Astrocyte (in vitro differentiated cells and primary cell): ENCODE measurements at regions not wholly inside any gene's neighbourhood (a gene's known extent, or its start where the extent isn't known, plus 50 kb on each side); places are given as distances from the start of the nearest gene placed in this dataset.

Source experiments
- DNase-seq: peaks from one replicate; pipeline ENCODE4 v3.0.0-alpha.2; 2010; ENCODE audit warnings: low read depth
- FAIRE-seq: peaks from 2 replicates; lab custom pipeline; 2011; peaks lifted over from hg19 to GRCh38; lab: Jason Lieb, UNC
- H2AFZ ChIP-seq: 2 replicates; pipeline ENCODE4 v1.6.0; 2012; ENCODE audit warnings: low read depth, low read length, inconsistent platforms
- H3K27ac ChIP-seq: 2 replicates; pipeline ENCODE4 v1.5.1; 2011; ENCODE audit warnings: low read depth, low read length, inconsistent platforms
- H3K27me3 ChIP-seq: 2 replicates; pipeline ENCODE4 v1.6.0; 2011; ENCODE audit warnings: low read length, inconsistent platforms; ENCODE audit not compliant: insufficient read depth
- H3K36me3 ChIP-seq: 2 replicates; pipeline ENCODE4 v1.5.1; 2011; ENCODE audit warnings: low read length, inconsistent platforms; ENCODE audit not compliant: insufficient read depth
- H3K4me1 ChIP-seq: 2 replicates; pipeline ENCODE4 v1.5.1; 2011; ENCODE audit warnings: low read length, inconsistent platforms; ENCODE audit not compliant: insufficient read depth
- H3K4me2 ChIP-seq: 2 replicates; pipeline ENCODE4 v1.6.0; 2012; ENCODE audit warnings: low read length, inconsistent platforms
- H3K4me3 ChIP-seq: 2 replicates; pipeline ENCODE4 v1.5.1; 2011; ENCODE audit warnings: low read depth, mild to moderate bottlenecking, low read length, inconsistent platforms; ENCODE audit not compliant: insufficient read depth
- H3K79me2 ChIP-seq: 2 replicates; pipeline ENCODE4 v1.6.0; 2012; ENCODE audit warnings: mild to moderate bottlenecking, low read length, inconsistent platforms; ENCODE audit not compliant: insufficient read depth
- H3K9ac ChIP-seq: 2 replicates; pipeline ENCODE4 v1.6.0; 2012; ENCODE audit warnings: mild to moderate bottlenecking, low read length, inconsistent platforms
- H3K9me3 ChIP-seq: 2 replicates; pipeline ENCODE4 v1.5.1; 2012; ENCODE audit warnings: low read depth, mild to moderate bottlenecking, low read length, inconsistent platforms; ENCODE audit not compliant: insufficient read depth
- H4K20me1 ChIP-seq: 2 replicates; pipeline ENCODE4 v1.6.0; 2012; ENCODE audit warnings: low read length, inconsistent platforms; ENCODE audit not compliant: insufficient read depth
- H3K27ac Mint-ChIP-seq: one replicate; pipeline ENCODE4 v1.8.0; 2021; ENCODE audit warnings: mild to moderate bottlenecking, mixed read lengths; ENCODE audit not compliant: unreplicated experiment
- H3K27me3 Mint-ChIP-seq: one replicate; pipeline ENCODE4 v1.8.0; 2021; ENCODE audit warnings: low read depth, mixed read lengths; ENCODE audit not compliant: unreplicated experiment
- H3K36me3 Mint-ChIP-seq: one replicate; pipeline ENCODE4 v1.8.0; 2021; ENCODE audit warnings: low read depth, mixed read lengths; ENCODE audit not compliant: unreplicated experiment
- H3K4me1 Mint-ChIP-seq: one replicate; pipeline ENCODE4 v1.8.0; 2021; ENCODE audit warnings: low read depth, mixed read lengths; ENCODE audit not compliant: unreplicated experiment
- H3K4me3 Mint-ChIP-seq: one replicate; pipeline ENCODE4 v1.8.0; 2021; ENCODE audit warnings: mild to moderate bottlenecking, moderate library complexity, mixed read lengths; ENCODE audit not compliant: unreplicated experiment
- H3K9me3 Mint-ChIP-seq: one replicate; pipeline ENCODE4 v1.8.0; 2021; ENCODE audit warnings: mild to moderate bottlenecking, mixed read lengths; ENCODE audit not compliant: unreplicated experiment
- EZH2 ChIP-seq: IDR thresholded peaks from 2 replicates; pipeline ENCODE4 v1.6.1; 2012; ENCODE audit warnings: mild to moderate bottlenecking, low read length, inconsistent platforms; ENCODE audit not compliant: insufficient read depth
- TF ChIP-seq, protein P1 (sequence below): IDR thresholded peaks from 2 replicates; pipeline ENCODE4 v1.5.1; 2011; ENCODE audit warnings: low read depth, mild to moderate bottlenecking, inconsistent platforms, low read length, moderate library complexity; ENCODE audit not compliant: insufficient read depth

- H3K27ac ChIP-seq, result no peak overlapping the region
- no peak overlapping the region for H2AFZ ChIP-seq
- DNase-seq (no peak), FAIRE-seq (no peak)
- Mint-ChIP-seq H3K27me3 (no peaks in the 10 kb centered on the region), H3K4me1 (no peaks in the 10 kb centered on the region), H3K36me3 (no peaks in the 10 kb centered on the region), H3K27ac (no peak overlapping the region), H3K9me3 (no peaks in the 10 kb centered on the region), H3K4me3 (no peak overlapping the region)
- no peak overlapping the region for H3K9ac ChIP-seq
- no peak for TF ChIP-seq EZH2
- TF ChIP-seq, protein P1, sequence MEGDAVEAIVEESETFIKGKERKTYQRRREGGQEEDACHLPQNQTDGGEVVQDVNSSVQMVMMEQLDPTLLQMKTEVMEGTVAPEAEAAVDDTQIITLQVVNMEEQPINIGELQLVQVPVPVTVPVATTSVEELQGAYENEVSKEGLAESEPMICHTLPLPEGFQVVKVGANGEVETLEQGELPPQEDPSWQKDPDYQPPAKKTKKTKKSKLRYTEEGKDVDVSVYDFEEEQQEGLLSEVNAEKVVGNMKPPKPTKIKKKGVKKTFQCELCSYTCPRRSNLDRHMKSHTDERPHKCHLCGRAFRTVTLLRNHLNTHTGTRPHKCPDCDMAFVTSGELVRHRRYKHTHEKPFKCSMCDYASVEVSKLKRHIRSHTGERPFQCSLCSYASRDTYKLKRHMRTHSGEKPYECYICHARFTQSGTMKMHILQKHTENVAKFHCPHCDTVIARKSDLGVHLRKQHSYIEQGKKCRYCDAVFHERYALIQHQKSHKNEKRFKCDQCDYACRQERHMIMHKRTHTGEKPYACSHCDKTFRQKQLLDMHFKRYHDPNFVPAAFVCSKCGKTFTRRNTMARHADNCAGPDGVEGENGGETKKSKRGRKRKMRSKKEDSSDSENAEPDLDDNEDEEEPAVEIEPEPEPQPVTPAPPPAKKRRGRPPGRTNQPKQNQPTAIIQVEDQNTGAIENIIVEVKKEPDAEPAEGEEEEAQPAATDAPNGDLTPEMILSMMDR, result no peak
- H3K79me2 ChIP-seq, result no peaks in the 10 kb centered on the region
- H3K9me3 ChIP-seq, result no peaks in the 10 kb centered on the region
- no peaks in the 10 kb centered on the region for H4K20me1 ChIP-seq
- H3K4me1 ChIP-seq, result no peaks in the 10 kb centered on the region
- no peaks in the 10 kb centered on the region for H3K27me3 ChIP-seq
- no peaks in the 10 kb centered on the region for H3K36me3 ChIP-seq
- no peak overlapping the region for H3K4me3 ChIP-seq
- no peak overlapping the region for H3K4me2 ChIP-seq
Observed at GRCh38 chr5:166178411-166179080, 2112.9 kb upstream of the WWC1 start.

DNA sequence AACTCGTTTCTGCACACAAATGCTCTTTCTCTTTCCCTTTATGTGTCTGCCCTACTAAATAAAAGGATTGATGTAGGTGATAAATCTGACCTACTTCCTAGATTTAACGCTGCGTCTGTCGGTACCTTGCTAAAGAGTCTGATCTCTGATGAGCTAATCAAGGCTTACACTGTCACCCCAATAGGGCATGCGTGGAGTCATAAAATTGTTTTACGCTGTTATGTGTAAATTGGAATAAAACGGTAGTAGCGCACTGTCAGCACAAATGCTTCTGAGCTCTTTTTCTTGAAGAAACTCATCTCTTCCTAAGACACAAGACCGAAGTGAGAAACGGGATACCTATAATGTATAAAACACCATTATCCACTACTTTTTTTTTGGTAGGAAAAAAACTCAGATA, 2106.3 kb upstream of the WWC1 start:
- Histone ChIP-seq H2AFZ (no peak overlapping the region), H4K20me1 (no peaks in the 10 kb centered on the region), H3K9me3 (no peaks in the 10 kb centered on the region), H3K4me3 (no peak overlapping the region), H3K79me2 (no peaks in the 10 kb centered on the region), H3K27ac (no peak overlapping the region), H3K4me1 (no peaks in the 10 kb centered on the region), H3K4me2 (no peak overlapping the region), H3K27me3 (no peaks in the 10 kb centered on the region), H3K36me3 (no peaks in the 10 kb centered on the region), H3K9ac (no peak overlapping the region)
- Mint-ChIP-seq H3K36me3 (no peaks in the 10 kb centered on the region), H3K4me3 (no peak overlapping the region), H3K9me3 (no peaks in the 10 kb centered on the region), H3K27ac (no peak overlapping the region), H3K4me1 (no peaks in the 10 kb centered on the region), H3K27me3 (no peaks in the 10 kb centered on the region)
- TF ChIP-seq, protein P1, result no peak
- TF ChIP-seq EZH2, result no peak
- FAIRE-seq (no peak), DNase-seq (no peak)

- Mint-ChIP-seq H3K27ac (no peak overlapping the region), H3K4me1 (no peaks in the 10 kb centered on the region), H3K9me3 (no peaks in the 10 kb centered on the region), H3K36me3 (no peaks in the 10 kb centered on the region), H3K27me3 (no peaks in the 10 kb centered on the region), H3K4me3 (no peak overlapping the region)
- H3K4me2 ChIP-seq, result no peak overlapping the region
- TF ChIP-seq, protein P1, result no peak
- H3K27me3 ChIP-seq, result no peaks in the 10 kb centered on the region
- no peak overlapping the region for H3K9ac ChIP-seq
- no peaks in the 10 kb centered on the region for H3K9me3 ChIP-seq
- no peaks in the 10 kb centered on the region for H3K4me1 ChIP-seq
- H3K27ac ChIP-seq, result no peak overlapping the region
- no peaks in the 10 kb centered on the region for H3K36me3 ChIP-seq
- DNase-seq (no peak), FAIRE-seq (no peak)
- no peaks in the 10 kb centered on the region for H3K79me2 ChIP-seq
- H2AFZ ChIP-seq, result no peak overlapping the region
- no peaks in the 10 kb centered on the region for H4K20me1 ChIP-seq
- H3K4me3 ChIP-seq, result no peak overlapping the region
Observed at GRCh38 chr5:166188501-166189325, 2102.7 kb upstream of the WWC1 start.
